Adrenal gland (tissue), 9 donors: ENCODE measurements at regions not wholly inside any gene's neighbourhood (a gene's known extent, or its start where the extent isn't known, plus 50 kb on each side); places are given as distances from the start of the nearest gene placed in this dataset.

Source experiments
- DNase-seq, 7 donors: peaks; one replicate each; pipeline ENCODE4 v3.0.0-alpha.2; 2019 to 2020
- H3K27ac ChIP-seq, 5 donors: fragments of 200-600 bp; sonication (generic) in 4 of 5; 1 replicate in 3 of 5; 2 replicates in 2 of 5; pipeline versions ENCODE4 v1.5.1 to v1.8.0; 2016 to 2020; ENCODE audit warnings: mild to moderate bottlenecking in 1 of 5
- H3K27me3 ChIP-seq: fragments of 200-600 bp; 2 replicates; pipeline ENCODE4 v1.8.0; 2021
- H3K36me3 ChIP-seq, 2 donors: fragments of 200-600 bp; replicated peaks in 1 of 2; 1 replicate in 1 of 2; 2 replicates in 1 of 2; pipeline versions ENCODE4 v1.5.1 to v1.8.0; 2018 to 2022
- H3K4me1 ChIP-seq, 2 donors: fragments of 200-600 bp; replicated peaks in 1 of 2; 1 replicate in 1 of 2; 2 replicates in 1 of 2; pipeline versions ENCODE4 v1.5.1 to v1.8.0; 2018 to 2021
- H3K4me3 ChIP-seq, 4 donors: fragments of 200-600 bp; sonication (generic) in 3 of 4; one replicate each; pipeline ENCODE4 v1.5.1; 2016 to 2018
- H3K9me3 ChIP-seq, 3 donors: fragments of 200-600 bp; sonication (generic) in 1 of 3; replicated peaks in 1 of 3; 1 replicate in 2 of 3; 2 replicates in 1 of 3; pipeline versions ENCODE4 v1.5.1 to v1.8.0; 2016 to 2021
- POLR2A ChIP-seq, 2 donors: fragments of 450-650 bp; IDR thresholded peaks; one replicate each; pipeline ENCODE4 v1.6.1; 2017; ENCODE audit warnings: antibody characterized with exemption in 2 of 2, mild to moderate bottlenecking in 2 of 2, moderate library complexity in 1 of 2
- WGBS, 4 donors: extraction: QIAGEN DNeasy Blood & Tissue Kit in 2 of 4; methylation state at CpG; one replicate each; pipeline versions ENCODE4 v1.1.5 to v1.1.7; 2013 to 2017; 5-methylcytosine and 5-hydroxymethylcytosine counted together
- intact Hi-C, 2 donors: fragments of 100-400 bp; cut with DNase I; formaldehyde crosslinking; loops; one replicate each; pipeline versions ENCODE4 v1.14.1 to v1.15.0; 2022 to 2023
- TF ChIP-seq, protein P1 (sequence below), 6 experiments: fragments of 450-650 bp in 4 of 6; fragments of 200-600 bp in 2 of 6; sonication (generic) in 1 of 6; IDR thresholded peaks; 1 replicate in 5 of 6; 2 replicates in 1 of 6; pipeline versions ENCODE4 v1.5.1 to v1.8.0; 2016 to 2021; ENCODE audit warnings: antibody characterized with exemption in 6 of 6, mild to moderate bottlenecking in 2 of 6, moderate library complexity in 1 of 6
- donor health status: healthy with polysubstance abuse.
- donor health status: Bipolar disorder and iron deficiency.
- donor health status: DM: yes; HTN: yes; CAD: no.
- donor health status: DM: no; HTN: no; CAD: no.
- donor health status: DM: no; HTN: no; CAD: no.

DNA sequence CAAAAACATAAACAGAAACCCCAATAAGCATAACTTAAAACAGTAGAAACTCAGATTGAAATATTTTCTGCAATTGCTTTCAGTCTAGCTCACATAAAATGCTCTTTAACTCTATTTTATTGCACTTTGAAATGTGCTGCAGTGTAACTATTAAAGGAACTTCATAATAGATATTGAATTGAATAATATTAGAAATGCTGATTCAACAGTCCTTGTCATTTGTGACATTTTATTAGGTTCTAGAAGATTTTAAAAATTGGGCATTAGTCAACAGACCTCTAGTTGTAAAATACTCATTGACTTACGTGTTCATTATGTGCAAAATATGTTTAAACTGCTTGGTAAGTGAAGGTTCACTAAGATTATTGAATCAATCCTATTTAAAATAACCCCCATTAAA is 1422.3 kb downstream of the PLA2G4A start:
- Histone ChIP-seq H3K27ac (no peak overlapping the region), H3K4me1 (no peaks in the 10 kb centered on the region), H3K36me3 (no peaks in the 10 kb centered on the region), H3K27me3 (no peaks in the 10 kb centered on the region), H3K9me3 (no peaks in the 10 kb centered on the region), H3K4me3 (no peak overlapping the region)
- DNase-seq: no peak
- TF ChIP-seq, protein P1, sequence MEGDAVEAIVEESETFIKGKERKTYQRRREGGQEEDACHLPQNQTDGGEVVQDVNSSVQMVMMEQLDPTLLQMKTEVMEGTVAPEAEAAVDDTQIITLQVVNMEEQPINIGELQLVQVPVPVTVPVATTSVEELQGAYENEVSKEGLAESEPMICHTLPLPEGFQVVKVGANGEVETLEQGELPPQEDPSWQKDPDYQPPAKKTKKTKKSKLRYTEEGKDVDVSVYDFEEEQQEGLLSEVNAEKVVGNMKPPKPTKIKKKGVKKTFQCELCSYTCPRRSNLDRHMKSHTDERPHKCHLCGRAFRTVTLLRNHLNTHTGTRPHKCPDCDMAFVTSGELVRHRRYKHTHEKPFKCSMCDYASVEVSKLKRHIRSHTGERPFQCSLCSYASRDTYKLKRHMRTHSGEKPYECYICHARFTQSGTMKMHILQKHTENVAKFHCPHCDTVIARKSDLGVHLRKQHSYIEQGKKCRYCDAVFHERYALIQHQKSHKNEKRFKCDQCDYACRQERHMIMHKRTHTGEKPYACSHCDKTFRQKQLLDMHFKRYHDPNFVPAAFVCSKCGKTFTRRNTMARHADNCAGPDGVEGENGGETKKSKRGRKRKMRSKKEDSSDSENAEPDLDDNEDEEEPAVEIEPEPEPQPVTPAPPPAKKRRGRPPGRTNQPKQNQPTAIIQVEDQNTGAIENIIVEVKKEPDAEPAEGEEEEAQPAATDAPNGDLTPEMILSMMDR (IDR thresholded peaks at IDR 0.05): no peak
- TF ChIP-seq POLR2A (IDR thresholded peaks at IDR 0.05): no peak
- intact Hi-C loops: no loop called here
- 69 to 85% (median 75%) methylated on average over 1 of the region's 1 CpG for WGBS, 4 donors

DNA sequence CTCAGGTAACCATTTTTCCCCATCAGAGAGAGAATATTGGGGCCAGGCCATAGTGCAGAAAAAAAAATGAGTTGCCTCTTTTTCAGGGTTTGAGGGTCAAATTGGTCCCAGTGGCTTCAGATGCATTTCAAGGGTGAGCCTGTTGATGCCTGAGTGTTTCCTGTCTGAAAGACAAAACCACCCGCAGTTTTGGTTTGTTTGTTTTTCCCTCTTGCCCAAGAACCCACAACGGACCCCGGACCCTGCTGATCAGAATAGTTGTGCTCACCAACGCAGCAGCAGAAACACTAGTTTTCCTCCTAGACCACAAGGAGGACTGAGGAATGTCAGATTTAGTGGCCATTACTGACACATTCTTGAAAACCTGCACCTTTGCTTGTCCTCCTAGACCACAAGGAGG is 1433.1 kb downstream of the PLA2G4A start:
- no peak overlapping the region for H3K27ac ChIP-seq
- no peaks in the 10 kb centered on the region for H3K4me1 ChIP-seq
- intact Hi-C loops: no loop called here
- DNase-seq: no peak
- TF ChIP-seq, protein P1 (IDR thresholded peaks at IDR 0.05): no peak
- no peak for TF ChIP-seq POLR2A (IDR thresholded peaks at IDR 0.05)
- no peaks in the 10 kb centered on the region for H3K27me3 ChIP-seq
- 77 to 83% (median 82%) methylated on average over 4 of the region's 4 CpGs for WGBS, 4 donors
- H3K9me3 ChIP-seq: no peaks in the 10 kb centered on the region
- H3K4me3 ChIP-seq: no peak overlapping the region
- H3K36me3 ChIP-seq: no peaks in the 10 kb centered on the region

DNA sequence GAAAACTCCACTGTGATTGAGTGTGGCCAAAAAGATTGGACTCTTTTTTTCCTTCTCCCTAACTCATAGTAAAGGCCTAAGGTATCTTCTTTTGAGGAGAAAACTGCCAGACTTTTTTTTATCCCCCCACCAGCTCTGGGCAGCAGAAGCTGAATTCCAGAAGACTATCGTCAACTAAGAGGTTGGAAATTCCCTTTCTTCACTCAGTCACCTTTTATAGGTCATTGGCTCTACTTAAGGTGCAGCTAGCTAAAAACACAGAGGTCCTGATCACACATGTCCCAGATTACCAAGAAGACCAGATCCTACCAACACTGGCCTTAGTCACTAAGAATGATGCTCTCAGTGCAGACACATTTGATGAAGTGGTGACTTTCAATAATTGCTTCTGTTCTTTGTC is 1441.2 kb downstream of the PLA2G4A start:
- DNase-seq: no peak
- intact Hi-C loops: no loop called here
- H3K4me3 ChIP-seq: no peak overlapping the region
- H3K4me1 ChIP-seq: no peaks in the 10 kb centered on the region
- TF ChIP-seq, protein P1 (IDR thresholded peaks at IDR 0.05): no peak
- no peak for TF ChIP-seq POLR2A (IDR thresholded peaks at IDR 0.05)
- no peak overlapping the region for H3K27ac ChIP-seq
- H3K36me3 ChIP-seq: no peaks in the 10 kb centered on the region
- no peaks in the 10 kb centered on the region for H3K27me3 ChIP-seq
- H3K9me3 ChIP-seq: no peaks in the 10 kb centered on the region
- 86 to 100% (median 91%) methylated on average over 1 of the region's 1 CpG for WGBS, 4 donors

DNA sequence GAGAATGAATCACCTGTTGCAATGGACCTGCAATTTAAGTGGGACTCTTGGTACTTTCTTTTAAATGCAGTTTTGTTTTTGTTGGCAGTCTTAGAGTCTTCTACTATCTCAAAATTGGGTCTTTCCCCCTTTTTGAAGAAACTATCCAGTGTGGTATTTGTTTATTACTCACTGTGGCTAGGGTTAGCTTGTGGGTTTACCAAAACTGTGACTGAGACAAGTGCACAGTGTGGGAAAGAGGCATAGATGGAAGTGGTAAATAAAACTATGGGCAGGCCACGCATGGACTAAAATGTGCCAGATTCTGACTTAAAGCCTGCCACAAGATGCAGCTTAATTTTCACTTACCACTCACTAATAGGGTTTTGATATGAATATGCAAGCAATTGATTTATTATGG is 1441.7 kb downstream of the PLA2G4A start:
- no peak for DNase-seq
- no peak overlapping the region for H3K27ac ChIP-seq
- H3K27me3 ChIP-seq: no peaks in the 10 kb centered on the region
- no peak overlapping the region for H3K4me3 ChIP-seq
- no peaks in the 10 kb centered on the region for H3K4me1 ChIP-seq
- H3K9me3 ChIP-seq: no peaks in the 10 kb centered on the region
- 60 to 88% (median 78%) methylated on average over 1 of the region's 1 CpG for WGBS, 4 donors
- intact Hi-C loops: no loop called here
- no peak for TF ChIP-seq POLR2A (IDR thresholded peaks at IDR 0.05)
- TF ChIP-seq, protein P1 (IDR thresholded peaks at IDR 0.05): no peak
- H3K36me3 ChIP-seq: no peaks in the 10 kb centered on the region
